GM12891 (cell line): ENCODE measurements at regions not wholly inside any gene's neighbourhood (a gene's known extent, or its start where the extent isn't known, plus 50 kb on each side); places are given as distances from the start of the nearest gene placed in this dataset.

ENCODE experiments used
- DNase-seq: peaks from one replicate; pipeline ENCODE4 v3.0.0; 2011; ENCODE audit warnings: low spot score; ENCODE audit not compliant: insufficient read length
- FAIRE-seq: peaks from 2 replicates; lab custom pipeline; 2011; peaks lifted over from hg19 to GRCh38; lab: Jason Lieb, UNC
- PAX5 ChIP-seq: IDR thresholded peaks from 2 replicates; pipeline ENCODE4 v1.6.1; 2011; ENCODE audit warnings: low read length, moderate library complexity, mild to moderate bottlenecking; ENCODE audit not compliant: insufficient read depth, severe bottlenecking
- POLR2A ChIP-seq: IDR thresholded peaks from 2 replicates; pipeline ENCODE4 v1.6.1; 2011; ENCODE audit warnings: low read depth, low read length, control low read depth
- POLR2AphosphoS5 ChIP-seq: IDR thresholded peaks from 2 replicates; pipeline ENCODE4 v1.6.1; 2011; ENCODE audit warnings: low read depth, low read length, control low read depth
- POU2F2 ChIP-seq: IDR thresholded peaks from 2 replicates; pipeline ENCODE4 v1.6.1; 2011; ENCODE audit warnings: low read depth, mild to moderate bottlenecking, control low read depth, low read length, moderate library complexity
- SPI1 ChIP-seq: IDR thresholded peaks from 2 replicates; pipeline ENCODE4 v1.6.1; 2011; ENCODE audit warnings: low read depth, low read length, control low read depth
- TAF1 ChIP-seq: IDR thresholded peaks from 2 replicates; pipeline ENCODE4 v1.6.1; 2011; ENCODE audit warnings: low read depth, low read length, control low read depth

GRCh38 chr2:222071911-222072310, 226.9 kb downstream of the PAX3 start:
- TF ChIP-seq POLR2A (no peak), POLR2AphosphoS5 (no peak), PAX5 (no peak)
- FAIRE-seq: no peak
- no peak for DNase-seq

- DNase-seq (no peak), FAIRE-seq (no peak)
- no peak for TF ChIP-seq POU2F2
- no peak for TF ChIP-seq TAF1
- TF ChIP-seq SPI1: no peak
- TF ChIP-seq POLR2AphosphoS5: no peak
- no peak for TF ChIP-seq PAX5
- TF ChIP-seq POLR2A: no peak
Observed at GRCh38 chr2:222064286-222064685, 234.5 kb downstream of the PAX3 start.

GRCh38 chr2:222058819-222059445, 239.9 kb downstream of the PAX3 start:
- FAIRE-seq: no peak
- no peak for TF ChIP-seq SPI1
- no peak for TF ChIP-seq POU2F2
- TF ChIP-seq PAX5: no peak
- no peak for TF ChIP-seq POLR2AphosphoS5
- no peak for TF ChIP-seq TAF1
- no peak for TF ChIP-seq POLR2A

GRCh38 chr2:222057347-222058073, 241.3 kb downstream of the PAX3 start:
- peak; percentile 27 for DNase-seq
- TF ChIP-seq SPI1 (no peak), POU2F2 (no peak), POLR2A (no peak), TAF1 (no peak), PAX5 (no peak), POLR2AphosphoS5 (no peak)
- FAIRE-seq: peak; percentile 62

More at GRCh38 chr2:222058819-222059445, 239.9 kb downstream of the PAX3 start:
- no peak for DNase-seq

- no peak for FAIRE-seq
- no peak for DNase-seq
- TF ChIP-seq POLR2AphosphoS5 (no peak), TAF1 (no peak)
Observed at GRCh38 chr2:222055328-222055727, 243.5 kb downstream of the PAX3 start.

- FAIRE-seq (no peak), DNase-seq (no peak)
- TF ChIP-seq POLR2A (no peak), TAF1 (no peak), POU2F2 (no peak), SPI1 (no peak), POLR2AphosphoS5 (no peak), PAX5 (no peak)
Observed at GRCh38 chr2:222054813-222055212, 244.0 kb downstream of the PAX3 start.

- no peak for FAIRE-seq
- TF ChIP-seq PAX5 (no peak), POLR2AphosphoS5 (no peak), TAF1 (no peak), POU2F2 (no peak)
- DNase-seq: no peak
Observed at GRCh38 chr2:222052934-222053367, 245.8 kb downstream of the PAX3 start.

GRCh38 chr2:222050981-222051380, 247.8 kb downstream of the PAX3 start:
- FAIRE-seq (no peak), DNase-seq (no peak)

GRCh38 chr2:222049946-222050345, 248.9 kb downstream of the PAX3 start:
- DNase-seq: no peak
- FAIRE-seq: no peak
- TF ChIP-seq SPI1: no peak
- no peak for TF ChIP-seq TAF1
- no peak for TF ChIP-seq POLR2A
- no peak for TF ChIP-seq PAX5
- TF ChIP-seq POLR2AphosphoS5: no peak

More at GRCh38 chr2:222050981-222051380, 247.8 kb downstream of the PAX3 start:
- no peak for TF ChIP-seq PAX5
- no peak for TF ChIP-seq SPI1
- TF ChIP-seq POU2F2: no peak
- TF ChIP-seq POLR2A: no peak
- TF ChIP-seq TAF1: no peak
- no peak for TF ChIP-seq POLR2AphosphoS5
